HG03108 (cell line): ENCODE measurements at regions not wholly inside any gene's neighbourhood (a gene's known extent, or its start where the extent isn't known, plus 50 kb on each side); places are given as distances from the start of the nearest gene placed in this dataset.
"Not testable (repeated sequence)": the region's sequence is repeated elsewhere in the genome, so short reads cannot be mapped to it uniquely, and the experiment has no call there.

ENCODE experiments used
- ATAC-seq: cut with Tn5 transposase; IDR thresholded peaks from one replicate; pipeline ENCODE4 v1.9.1; 2021; ENCODE audit warnings: moderate library complexity; ENCODE audit not compliant: unreplicated experiment

DNA sequence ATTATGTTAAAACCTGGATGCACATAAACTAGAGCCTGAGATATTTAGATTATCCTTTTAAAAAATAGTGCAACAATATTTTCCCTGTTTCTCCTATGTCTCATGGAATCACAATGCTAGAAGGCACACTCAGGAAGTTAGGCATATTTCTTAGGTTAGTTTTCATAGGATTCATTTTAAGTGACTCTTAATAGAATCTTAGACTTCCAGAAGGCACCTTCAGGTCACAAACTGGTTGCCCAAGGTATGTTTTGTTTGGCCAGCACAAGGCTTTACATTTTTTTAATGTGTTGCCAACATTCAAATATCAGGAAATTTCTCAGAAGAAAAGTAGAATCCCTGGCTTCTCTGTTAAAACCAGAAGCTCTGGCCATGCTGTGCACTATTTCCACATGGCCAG lies 129.3 kb downstream of the LNPK start:
- no peak for ATAC-seq

DNA sequence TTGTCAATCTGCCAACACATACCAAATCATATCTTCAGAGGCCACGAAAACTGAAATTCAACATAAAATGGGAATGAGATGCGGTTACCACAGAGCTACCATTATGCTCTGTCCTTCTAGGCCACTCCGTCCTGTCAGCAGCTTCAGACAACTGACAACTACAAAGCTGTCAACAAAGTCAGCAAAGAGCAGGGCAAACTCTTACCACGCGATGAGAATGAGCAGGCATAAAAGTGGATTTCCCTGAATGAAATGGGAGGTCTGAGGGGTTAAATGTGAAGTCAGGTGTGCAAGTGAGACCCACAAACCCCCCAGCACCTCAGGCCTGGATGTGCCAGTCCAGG lies 130.1 kb downstream of the LNPK start:
- ATAC-seq = no peak

DNA sequence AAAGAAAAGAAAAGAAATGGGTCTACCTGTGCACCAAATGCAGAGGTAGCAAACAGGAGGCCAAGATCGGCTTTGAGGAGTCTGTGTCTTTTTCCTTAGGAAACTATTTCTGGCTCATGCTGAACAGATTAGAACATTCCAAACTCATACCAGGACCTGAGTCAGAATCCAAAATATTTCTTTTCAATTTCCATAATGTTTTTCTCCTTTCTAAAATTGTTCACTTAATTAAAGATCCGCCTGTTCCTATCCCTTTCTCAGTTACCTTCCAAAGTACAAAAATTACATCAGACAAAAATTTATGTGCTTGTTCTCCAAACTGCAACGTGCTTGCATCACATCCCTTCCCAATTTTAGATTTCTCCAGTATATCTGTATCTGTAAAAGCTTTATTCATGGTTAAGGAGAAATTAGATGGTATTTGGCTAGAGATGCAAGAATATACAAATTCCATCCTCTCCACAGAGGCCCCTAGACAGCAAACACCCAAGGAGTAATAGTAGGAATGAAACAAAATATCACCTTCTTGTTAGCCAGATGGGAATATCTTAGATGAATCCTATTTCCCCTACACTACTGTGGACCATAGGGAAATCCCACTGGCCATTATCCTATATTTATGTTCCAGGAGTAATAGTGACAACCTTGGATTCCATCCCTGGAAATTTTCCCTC lies 130.6 kb downstream of the LNPK start:
- ATAC-seq = no peak

DNA sequence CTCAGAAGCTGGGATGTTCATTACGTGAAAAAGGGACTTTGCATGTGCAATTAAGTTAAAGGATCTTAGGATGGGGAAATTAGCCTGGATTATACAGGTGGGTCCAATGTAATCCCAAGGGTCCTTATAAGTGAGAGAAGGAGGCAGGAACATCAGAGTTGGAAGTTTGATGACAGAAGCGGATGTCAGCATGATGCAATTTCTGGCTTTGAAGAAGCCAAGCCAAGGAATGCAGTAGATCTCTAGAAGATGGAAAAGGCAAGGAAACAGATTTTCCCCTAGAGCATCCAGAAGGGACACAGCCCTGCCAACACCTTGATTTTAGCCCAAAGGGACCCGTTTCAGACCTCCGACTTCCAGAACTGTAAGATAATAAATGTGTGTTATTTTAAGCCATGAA lies 136.4 kb downstream of the LNPK start:
- ATAC-seq = no peak

DNA sequence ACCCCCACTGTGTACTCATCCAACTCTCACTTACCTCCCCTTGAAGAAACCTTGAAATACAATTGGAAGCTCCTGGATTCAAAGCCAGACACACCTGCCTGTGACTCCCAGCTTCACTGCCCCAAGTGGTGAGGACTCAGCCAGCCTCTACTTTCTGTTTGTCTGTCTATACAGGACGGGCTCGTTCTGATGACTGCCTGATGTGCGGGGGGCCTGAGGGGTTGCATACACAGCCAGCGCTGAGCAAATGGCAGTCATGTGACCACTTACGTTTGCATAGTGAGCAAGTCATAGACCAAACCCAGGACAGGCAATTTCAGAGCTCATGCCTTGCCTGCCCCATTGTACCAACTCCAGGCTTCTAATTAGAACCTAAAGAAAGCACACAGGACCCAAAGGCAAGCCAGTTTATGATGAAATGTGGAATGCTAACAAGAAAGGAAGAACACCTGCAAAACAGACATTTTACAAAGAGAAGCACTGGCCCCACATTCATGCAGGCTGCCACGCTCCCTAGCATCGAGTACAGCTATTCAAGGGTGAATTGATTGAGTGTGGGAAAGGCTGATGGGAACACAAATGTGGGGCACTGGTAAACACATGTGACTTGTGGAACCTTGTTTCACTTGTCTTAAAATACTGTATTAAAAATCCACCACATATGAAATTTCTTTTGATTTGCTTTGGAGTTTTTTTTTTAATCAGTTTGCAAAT lies 137.8 kb downstream of the LNPK start:
- ATAC-seq = no peak

DNA sequence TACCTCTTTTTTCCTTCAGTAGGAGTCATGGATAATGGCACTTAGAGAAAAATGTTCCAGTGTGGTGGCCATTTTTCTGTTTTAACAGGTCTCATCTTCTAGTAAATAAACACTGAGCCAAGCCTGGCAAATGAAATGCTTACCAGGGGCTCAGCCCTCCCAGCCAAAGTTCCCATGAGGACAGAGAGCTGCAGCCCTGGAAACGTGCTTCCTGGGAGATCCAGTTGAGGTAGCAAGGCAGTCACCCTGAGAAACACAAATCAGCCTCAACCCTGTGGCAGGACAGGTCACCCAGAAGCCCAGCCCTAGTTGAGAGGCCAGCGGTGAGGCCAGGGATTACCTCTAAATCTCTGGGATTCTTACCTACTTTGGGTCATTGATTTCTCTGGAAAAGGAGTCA lies 140.1 kb downstream of the LNPK start:
- no peak for ATAC-seq

DNA sequence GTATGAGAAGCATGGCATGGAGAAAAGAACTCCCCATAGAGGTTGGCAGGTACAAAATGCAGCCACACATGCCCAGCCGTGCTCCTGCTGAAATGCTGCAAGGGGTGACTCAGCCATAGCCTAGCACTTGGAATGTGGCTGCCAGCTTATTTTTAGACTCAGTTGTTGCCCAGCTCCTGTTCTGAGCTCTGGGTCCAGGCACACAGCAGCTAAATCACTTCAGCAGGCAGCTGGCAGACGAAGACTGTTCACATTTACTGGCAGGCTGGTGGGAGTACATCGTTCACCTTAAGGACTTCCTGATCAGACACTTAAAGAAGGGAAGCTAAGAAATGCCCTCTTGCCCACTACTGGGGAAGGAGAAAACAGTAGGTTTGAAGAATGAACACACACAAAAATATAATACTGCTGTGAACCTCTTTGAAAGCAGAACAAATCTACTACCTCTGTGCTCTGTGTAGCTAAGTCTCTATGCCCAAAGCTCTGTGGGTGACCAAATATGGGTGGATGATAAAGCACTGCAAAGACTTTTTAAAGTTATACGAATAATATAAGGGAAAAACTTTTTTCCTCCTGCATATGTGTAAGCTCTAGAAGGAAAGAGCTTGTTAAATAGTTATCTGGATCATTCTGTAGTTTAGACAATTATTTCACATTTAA lies 146.1 kb downstream of the LNPK start:
- no peak for ATAC-seq

DNA sequence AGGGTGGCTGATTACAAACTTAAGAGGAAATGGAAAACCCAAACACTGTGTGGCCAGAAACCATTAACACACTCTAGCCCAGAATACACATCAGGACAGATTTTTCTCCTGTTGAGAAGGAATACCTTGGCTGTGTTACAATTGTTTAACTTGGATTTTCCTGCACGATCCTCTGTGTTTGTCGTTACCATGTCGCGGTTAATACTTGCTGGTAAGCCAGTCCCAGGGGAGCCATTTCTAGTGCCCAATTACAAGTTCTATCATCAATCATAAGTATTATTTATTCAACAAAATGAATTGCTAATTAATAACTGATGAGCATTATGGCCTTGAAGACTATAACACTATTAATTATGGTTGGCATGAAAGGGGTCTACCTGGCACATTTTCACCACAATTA lies 146.8 kb downstream of the LNPK start:
- ATAC-seq = no peak

DNA sequence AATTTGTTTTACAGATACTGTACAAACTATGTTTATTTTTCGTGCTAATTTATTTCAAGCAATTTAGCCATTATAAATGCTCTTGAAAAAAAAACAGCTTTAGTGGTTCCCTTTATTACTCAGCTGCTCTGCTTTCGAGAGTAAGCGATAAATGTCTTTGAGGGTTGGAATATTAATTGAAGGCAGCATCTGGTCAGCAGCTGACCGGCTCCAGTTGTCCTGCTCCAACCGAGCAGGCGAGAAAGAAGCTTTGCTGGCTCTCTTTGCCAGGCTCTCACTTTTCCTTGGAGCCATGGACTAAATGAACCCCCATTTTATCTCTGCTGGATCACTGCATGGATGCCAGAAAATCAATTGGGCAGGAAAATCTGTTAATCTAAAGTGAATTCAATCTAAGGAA lies 147.4 kb downstream of the LNPK start:
- ATAC-seq = no peak

DNA sequence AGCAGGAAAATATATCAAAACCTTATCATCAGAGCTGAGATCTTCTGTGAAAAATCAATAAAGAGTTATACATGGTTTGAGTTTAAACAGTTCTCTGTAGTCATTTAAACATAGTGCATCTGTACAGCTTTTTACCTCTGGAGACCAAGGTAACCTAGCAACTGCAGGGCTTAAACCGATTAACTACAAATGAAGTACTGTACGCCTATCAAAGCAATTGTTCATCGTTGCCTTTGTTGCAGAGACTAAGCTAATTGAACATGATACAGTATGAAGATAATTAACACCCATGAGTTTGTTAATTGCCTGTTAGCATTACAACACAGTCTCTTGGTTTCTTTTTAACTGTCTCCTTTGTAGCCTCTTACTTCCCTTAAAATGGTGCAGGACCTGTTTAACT lies 147.9 kb downstream of the LNPK start:
- no peak for ATAC-seq

DNA sequence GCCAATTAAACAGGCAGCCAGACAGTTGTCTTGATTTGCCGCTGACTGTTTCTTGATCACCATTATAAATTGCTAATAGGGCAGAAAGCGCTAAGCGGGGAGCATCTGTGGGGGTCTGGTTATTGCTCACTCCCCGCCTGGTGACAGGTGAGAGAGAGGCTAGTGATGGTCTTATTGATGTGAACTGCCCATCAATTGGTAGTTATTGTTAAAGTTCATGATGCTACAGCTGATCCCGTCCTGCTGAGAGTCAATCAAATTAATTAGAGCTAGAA lies 148.5 kb downstream of the LNPK start:
- no peak for ATAC-seq

DNA sequence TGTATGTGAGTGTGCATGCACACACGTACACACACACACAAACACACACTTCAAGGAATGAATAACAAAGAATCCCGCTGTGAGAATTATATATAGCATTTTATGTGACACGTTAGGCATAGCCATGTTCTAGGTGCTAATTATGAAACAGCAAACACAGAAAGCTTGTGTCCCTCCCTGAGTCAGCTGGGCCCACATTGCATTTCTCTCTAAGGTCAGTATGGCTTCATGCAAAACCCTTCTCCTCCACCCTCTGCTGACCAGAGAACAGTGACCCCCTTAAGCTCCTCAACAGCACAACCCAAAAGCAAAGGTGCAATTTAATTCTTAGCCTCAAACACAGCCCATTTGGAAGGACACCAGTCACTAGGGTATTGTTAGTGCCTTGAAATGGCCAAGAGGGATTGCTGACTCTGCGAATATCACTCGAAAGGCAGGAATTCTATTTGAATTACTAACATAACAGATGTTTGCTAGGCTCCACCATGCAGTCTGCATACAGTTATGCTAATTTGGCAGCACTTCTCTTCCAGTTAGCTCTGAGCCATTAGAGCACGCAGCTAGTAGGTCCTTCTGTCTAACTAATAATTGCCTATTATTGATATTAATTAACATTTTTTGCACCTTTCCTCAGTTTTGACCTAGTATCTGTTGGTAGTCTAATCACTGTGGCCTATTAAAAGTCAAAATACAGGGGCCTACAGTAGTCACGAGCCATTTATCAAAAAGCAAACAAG lies 149.0 kb downstream of the LNPK start:
- no peak for ATAC-seq

DNA sequence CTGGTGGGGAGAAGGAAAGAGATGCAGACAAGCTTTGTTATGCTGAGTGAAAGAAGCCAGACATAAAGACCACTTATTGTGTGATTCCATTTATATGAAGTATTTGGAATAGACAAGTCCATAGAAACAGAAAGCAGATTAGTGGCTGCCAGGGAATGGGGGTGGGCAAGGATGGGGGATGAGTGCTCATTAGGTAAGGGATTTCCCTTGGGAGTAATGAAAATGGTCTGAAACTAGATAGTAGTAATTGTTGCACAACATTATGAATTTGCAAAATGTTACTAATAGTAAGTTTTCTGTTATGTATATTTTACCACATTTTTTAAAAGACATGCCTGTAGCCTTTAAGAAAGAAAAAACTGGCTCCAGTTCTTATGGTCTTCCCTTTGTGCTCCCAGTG lies 154.9 kb downstream of the LNPK start:
- no peak for ATAC-seq

DNA sequence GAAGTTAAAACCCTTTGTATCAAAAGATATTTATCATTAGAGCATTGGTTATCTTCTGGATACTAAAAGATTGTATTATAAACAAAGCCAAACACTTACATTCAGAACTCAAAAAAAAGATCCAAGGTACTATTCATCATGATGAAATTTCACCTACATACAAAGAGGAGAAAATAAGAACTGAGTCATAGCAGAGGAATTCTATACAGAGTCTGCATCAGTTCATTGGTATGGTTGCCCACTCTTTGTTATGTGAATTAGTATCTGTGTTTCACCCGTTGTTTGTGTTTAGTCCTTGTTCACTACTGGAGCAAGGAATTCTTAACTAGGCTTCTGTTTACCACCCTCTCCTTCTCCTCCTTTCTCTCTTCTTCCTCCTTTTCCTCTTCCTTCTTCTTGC lies 157.9 kb downstream of the LNPK start:
- ATAC-seq = no peak

DNA sequence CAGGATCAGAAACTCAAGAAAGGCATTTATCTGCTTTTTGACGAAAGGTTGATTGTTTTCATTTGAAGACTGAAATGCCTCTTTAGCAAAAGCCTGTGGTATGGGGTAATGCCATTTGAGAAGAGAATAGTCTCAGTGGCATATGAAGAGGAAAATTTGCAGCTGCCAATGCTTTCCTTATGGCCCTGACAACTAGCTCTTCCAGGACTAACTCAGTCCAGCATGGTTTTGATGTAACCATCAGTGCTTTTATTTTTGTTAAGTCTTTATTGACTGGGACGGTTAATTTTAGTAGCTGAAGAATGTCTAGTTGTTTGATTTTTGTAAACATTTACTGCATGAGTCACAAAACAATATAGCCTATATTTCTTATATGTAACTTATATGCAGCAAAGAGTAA lies 158.4 kb downstream of the LNPK start:
- no peak for ATAC-seq

DNA sequence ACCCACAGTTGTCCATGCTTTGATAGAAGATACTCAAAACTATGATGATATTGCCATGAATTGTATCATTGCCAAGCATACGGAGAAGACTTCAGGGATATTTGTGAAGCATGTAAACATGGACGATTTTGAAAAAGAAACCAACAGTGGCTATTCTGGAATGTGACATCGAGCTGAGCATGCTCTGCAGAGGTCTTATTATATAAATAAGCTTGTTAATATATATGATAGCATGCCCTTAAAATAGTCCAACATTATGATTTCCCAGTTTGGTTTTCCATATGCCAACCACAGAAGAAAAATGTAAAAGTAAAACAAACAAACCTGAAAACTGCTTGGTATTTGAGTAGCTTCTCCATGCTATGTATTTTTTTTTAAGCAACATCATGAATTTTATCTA lies 159.1 kb downstream of the LNPK start:
- no peak for ATAC-seq

DNA sequence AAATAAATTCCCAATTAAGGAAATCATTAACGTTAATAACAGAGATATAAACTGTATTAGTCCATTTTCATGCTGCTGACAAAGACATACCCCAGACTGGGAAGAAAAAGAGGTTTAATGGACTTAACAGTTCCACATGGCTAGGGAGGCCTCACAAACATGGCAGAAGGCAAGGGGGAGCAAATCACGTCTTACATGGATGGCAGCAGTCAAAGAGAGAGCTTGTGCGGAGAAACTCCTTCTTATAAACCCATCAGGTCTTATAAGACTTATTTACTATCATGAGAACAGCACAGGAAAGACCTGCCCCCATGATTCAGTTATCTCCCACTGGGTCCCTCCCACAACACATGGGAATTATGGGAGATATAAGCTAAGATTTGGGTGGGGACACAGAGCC lies 161.3 kb downstream of the LNPK start:
- ATAC-seq = not testable (repeated sequence)

DNA sequence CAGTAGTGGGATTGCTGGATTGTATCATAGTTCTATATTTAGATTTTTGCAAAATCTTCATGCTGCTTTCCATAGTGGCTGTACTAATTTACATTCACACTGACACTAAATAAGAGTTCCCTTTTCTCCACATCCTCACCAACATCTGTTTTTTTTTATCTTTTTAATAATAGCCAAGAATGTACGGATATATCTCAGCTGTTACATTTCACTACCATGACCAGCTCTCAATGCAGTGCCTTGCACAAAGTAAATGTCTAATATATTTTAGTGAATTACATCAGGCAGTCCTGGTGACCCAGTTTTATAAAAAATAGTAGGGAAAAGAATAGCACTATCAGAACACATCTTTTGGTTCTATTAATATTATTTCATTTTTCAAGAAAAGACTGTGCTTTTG lies 161.8 kb downstream of the LNPK start:
- ATAC-seq = no peak

DNA sequence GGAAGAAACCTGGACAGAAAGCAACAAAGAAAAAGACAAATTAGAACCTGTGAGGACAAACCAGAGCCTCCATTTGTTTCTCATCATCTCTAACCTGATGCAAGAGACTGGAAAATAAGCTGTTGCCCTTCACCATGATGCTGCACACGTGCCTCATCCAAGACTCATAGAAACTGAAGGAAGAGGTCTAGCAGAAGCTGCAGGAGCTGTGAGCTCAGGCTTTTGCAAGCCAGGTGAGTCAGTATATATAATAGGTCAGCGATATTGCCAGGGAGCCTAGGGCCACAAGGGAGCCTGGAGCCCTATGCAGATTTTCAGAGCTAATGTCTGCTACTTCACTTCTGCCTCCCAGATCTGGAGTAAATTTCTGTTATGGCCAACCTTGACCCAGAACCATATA lies 163.1 kb downstream of the LNPK start:
- no peak for ATAC-seq

DNA sequence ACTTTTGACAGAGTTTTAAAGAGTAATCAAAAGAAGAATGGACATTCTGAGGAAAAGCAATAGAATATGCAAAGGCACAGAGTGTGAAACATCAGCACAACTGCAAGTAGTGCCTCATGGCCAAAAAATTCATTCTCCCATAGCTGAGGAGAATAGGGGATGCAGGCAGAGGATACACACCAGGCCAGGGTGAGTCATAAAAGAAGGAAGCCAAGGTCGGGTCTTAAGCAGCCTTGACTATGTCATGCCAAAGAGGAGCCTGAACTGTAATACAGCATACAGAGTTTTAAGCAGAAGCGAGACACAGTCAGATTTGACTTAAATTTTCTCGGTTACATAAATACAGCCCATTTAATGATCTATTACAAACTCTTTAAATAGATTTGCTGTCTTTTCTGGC lies 165.0 kb downstream of the LNPK start:
- no peak for ATAC-seq

DNA sequence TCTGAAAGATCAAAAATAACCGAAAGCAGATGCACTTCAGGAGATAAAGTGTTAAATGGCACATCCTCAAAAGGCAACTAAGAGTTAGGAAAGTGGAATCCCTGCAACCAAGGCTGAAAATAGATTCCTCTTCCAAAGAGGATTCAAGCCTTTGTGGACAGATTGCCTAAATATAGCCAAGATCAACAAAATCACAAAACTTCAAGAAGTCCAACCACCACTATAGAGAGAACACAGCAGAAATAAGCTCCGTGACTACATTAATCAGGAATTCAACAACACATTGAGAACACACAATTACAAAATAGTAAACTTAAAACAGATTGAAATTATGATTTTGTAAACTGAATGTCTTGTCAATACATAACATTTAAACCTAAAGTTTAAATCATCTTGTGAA lies 165.7 kb downstream of the LNPK start:
- no peak for ATAC-seq

DNA sequence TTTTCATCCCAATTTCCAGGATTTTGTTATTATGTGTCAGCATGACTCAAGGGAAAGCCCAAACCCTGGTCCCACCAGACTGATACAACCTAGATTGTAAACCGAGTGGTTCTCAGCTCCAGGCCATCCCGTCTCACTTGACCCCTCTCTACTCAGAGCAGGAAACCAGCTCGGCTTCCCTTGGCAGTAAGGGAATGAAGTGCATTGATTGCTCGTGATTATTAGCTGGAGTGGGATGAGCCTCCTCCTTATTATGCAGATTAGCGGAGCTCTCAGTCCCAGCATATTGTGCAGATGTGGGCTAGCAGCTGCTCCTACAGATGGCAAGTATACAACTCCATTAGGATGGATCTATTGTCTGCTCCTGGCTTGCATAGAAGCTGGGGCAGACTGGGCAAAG lies 167.6 kb downstream of the LNPK start:
- no peak for ATAC-seq
